Tibial nerve (tissue), 4 donors: ENCODE measurements at regions not wholly inside any gene's neighbourhood (a gene's known extent, or its start where the extent isn't known, plus 50 kb on each side); places are given as distances from the start of the nearest gene placed in this dataset.

Experiments used
- DNase-seq, 2 donors: peaks; one replicate each; pipeline ENCODE4 v3.0.0-alpha.2; 2019; ENCODE audit warnings: low spot score in 2 of 2
- H3K27ac ChIP-seq, 4 donors: fragments of 200-600 bp; sonication (generic) in 3 of 4; one replicate each; pipeline ENCODE4 v1.5.1; 2017 to 2019; ENCODE audit warnings: mild to moderate bottlenecking in 1 of 4
- H3K27me3 ChIP-seq, 2 donors: fragments of 200-600 bp; sonication (generic) in 1 of 2; one replicate each; pipeline versions ENCODE4 v1.5.1 to v1.6.0; 2017 to 2019
- H3K36me3 ChIP-seq, 3 donors: fragments of 200-600 bp; sonication (generic); one replicate each; pipeline ENCODE4 v1.5.1; 2018 to 2019
- H3K4me1 ChIP-seq, 4 donors: fragments of 200-600 bp; sonication (generic) in 3 of 4; one replicate each; pipeline ENCODE4 v1.5.1; 2017 to 2019
- H3K4me3 ChIP-seq, 4 donors: fragments of 200-600 bp; sonication (generic) in 3 of 4; one replicate each; pipeline ENCODE4 v1.5.1; 2017 to 2019; ENCODE audit warnings: mild to moderate bottlenecking in 1 of 4, moderate library complexity in 1 of 4
- H3K9me3 ChIP-seq, 4 donors: fragments of 200-600 bp; sonication (generic) in 3 of 4; one replicate each; pipeline ENCODE4 v1.5.1; 2017 to 2019
- CTCF ChIP-seq, 5 experiments: fragments of 200-600 bp in 3 of 5; fragments of 450-650 bp in 2 of 5; sonication (generic) in 3 of 5; IDR thresholded peaks; one replicate each; pipeline ENCODE4 v1.5.1; 2016 to 2019; ENCODE audit warnings: antibody characterized with exemption in 5 of 5, mild to moderate bottlenecking in 3 of 5, moderate library complexity in 2 of 5
- EP300 ChIP-seq, 2 donors: sonication (generic); formaldehyde crosslinking; IDR thresholded peaks; one replicate each; pipeline ENCODE4 v1.6.1; 2017; ENCODE audit warnings: antibody characterized with exemption in 2 of 2, mild to moderate bottlenecking in 1 of 2
- POLR2A ChIP-seq, 2 donors: fragments of 450-650 bp; IDR thresholded peaks; one replicate each; pipeline ENCODE4 v1.6.1; 2017; ENCODE audit warnings: antibody characterized with exemption in 2 of 2, mild to moderate bottlenecking in 2 of 2, moderate library complexity in 2 of 2
- WGBS, 2 donors: methylation state at CpG; one replicate each; pipeline ENCODE4 v1.1.5; 2018; 5-methylcytosine and 5-hydroxymethylcytosine counted together

- Histone ChIP-seq H3K27me3 (no peaks in the 10 kb centered on the region), H3K9me3 (no peaks in the 10 kb centered on the region), H3K27ac (no peak overlapping the region), H3K4me3 (no peak overlapping the region), H3K36me3 (no peaks in the 10 kb centered on the region), H3K4me1 (no peaks in the 10 kb centered on the region)
- DNase-seq = peak in 1 of 2 donors; percentile 44
- no peak for TF ChIP-seq EP300 (IDR thresholded peaks at IDR 0.05)
- peak in 3 of 5 experiments; percentile 24 to 31 (median 29) for TF ChIP-seq CTCF (IDR thresholded peaks at IDR 0.05)
- 52 to 55% methylated on average over 7 of the region's 7 CpGs for WGBS, 2 donors
These were observed 233.7 kb downstream of the METTL4 start for GRCh38 chr18:2337552-2338141.

GRCh38 chr18:2338601-2339000, 232.7 kb downstream of the METTL4 start:
- TF ChIP-seq CTCF (IDR thresholded peaks at IDR 0.05) = no peak
- DNase-seq = no peak
- WGBS, 2 donors = 84 to 85% methylated on average over 3 of the region's 3 CpGs

GRCh38 chr18:2340335-2340734, 231.0 kb downstream of the METTL4 start:
- Histone ChIP-seq H3K4me1 (no peaks in the 10 kb centered on the region), H3K4me3 (no peak overlapping the region), H3K36me3 (no peaks in the 10 kb centered on the region), H3K9me3 (no peaks in the 10 kb centered on the region), H3K27me3 (no peaks in the 10 kb centered on the region), H3K27ac (no peak overlapping the region)
- no peak for DNase-seq
- TF ChIP-seq POLR2A (IDR thresholded peaks at IDR 0.05) (no peak), EP300 (IDR thresholded peaks at IDR 0.05) (no peak), CTCF (IDR thresholded peaks at IDR 0.05) (no peak)
- 68 to 73% methylated on average over 4 of the region's 4 CpGs for WGBS, 2 donors

More at GRCh38 chr18:2338601-2339000, 232.7 kb downstream of the METTL4 start:
- Histone ChIP-seq H3K27me3 (no peaks in the 10 kb centered on the region), H3K27ac (no peak overlapping the region), H3K4me3 (no peak overlapping the region), H3K36me3 (no peaks in the 10 kb centered on the region), H3K9me3 (no peaks in the 10 kb centered on the region), H3K4me1 (no peaks in the 10 kb centered on the region)

GRCh38 chr18:2348003-2348402, 223.3 kb downstream of the METTL4 start:
- DNase-seq = no peak
- H3K36me3 ChIP-seq = no peaks in the 10 kb centered on the region
- no peak overlapping the region for H3K4me3 ChIP-seq
- no peaks in the 10 kb centered on the region for H3K4me1 ChIP-seq
- H3K27ac ChIP-seq = no peak overlapping the region
- H3K9me3 ChIP-seq = no peaks in the 10 kb centered on the region
- 84 to 88% methylated on average over 5 of the region's 5 CpGs for WGBS, 2 donors
- no peak for TF ChIP-seq POLR2A (IDR thresholded peaks at IDR 0.05)
- no peak for TF ChIP-seq CTCF (IDR thresholded peaks at IDR 0.05)
- TF ChIP-seq EP300 (IDR thresholded peaks at IDR 0.05) = no peak
- H3K27me3 ChIP-seq = no peaks in the 10 kb centered on the region

GRCh38 chr18:2351126-2351850, 220.0 kb downstream of the METTL4 start:
- Histone ChIP-seq H3K9me3 (no peaks in the 10 kb centered on the region), H3K4me1 (no peaks in the 10 kb centered on the region), H3K36me3 (no peaks in the 10 kb centered on the region), H3K4me3 (no peak overlapping the region), H3K27me3 (no peaks in the 10 kb centered on the region), H3K27ac (no peak overlapping the region)
- TF ChIP-seq CTCF (IDR thresholded peaks at IDR 0.05) (no peak), POLR2A (IDR thresholded peaks at IDR 0.05) (no peak), EP300 (IDR thresholded peaks at IDR 0.05) (no peak)
- WGBS, 2 donors = 87 to 90% methylated on average over 24 to 31 of the region's 31 CpGs
- DNase-seq = no peak
